ENCODE measurements at regions not wholly inside any gene's neighbourhood (a gene's known extent, or its start where the extent isn't known, plus 50 kb on each side); places are given as distances from the start of the nearest gene placed in this dataset.
"Not testable (repeated sequence)": the region's sequence is repeated elsewhere in the genome, so short reads cannot be mapped to it uniquely, and the experiment has no call there.

DNA sequence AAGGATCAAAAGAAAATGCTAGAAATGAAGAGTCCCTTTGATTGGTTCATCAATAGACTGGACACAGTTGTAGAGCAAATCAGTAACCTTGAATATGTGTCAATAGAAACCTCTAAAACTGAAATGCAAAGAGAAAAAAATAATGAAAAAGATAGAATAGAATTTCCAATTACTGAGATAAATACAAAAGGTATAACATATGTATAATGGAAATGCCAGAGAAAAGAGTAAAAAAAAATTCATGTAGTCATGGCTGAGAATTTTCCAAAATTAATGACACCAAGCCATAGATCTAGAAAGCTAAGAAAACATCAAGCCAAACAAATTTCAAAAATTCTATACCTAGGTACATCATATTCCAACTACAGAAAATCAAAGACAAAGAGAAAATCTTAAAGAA lies 62.0 kb upstream of the HGF start:
- no peak for TF ChIP-seq POLR2A (IDR thresholded peaks at IDR 0.05)
- TF ChIP-seq, protein P1, sequence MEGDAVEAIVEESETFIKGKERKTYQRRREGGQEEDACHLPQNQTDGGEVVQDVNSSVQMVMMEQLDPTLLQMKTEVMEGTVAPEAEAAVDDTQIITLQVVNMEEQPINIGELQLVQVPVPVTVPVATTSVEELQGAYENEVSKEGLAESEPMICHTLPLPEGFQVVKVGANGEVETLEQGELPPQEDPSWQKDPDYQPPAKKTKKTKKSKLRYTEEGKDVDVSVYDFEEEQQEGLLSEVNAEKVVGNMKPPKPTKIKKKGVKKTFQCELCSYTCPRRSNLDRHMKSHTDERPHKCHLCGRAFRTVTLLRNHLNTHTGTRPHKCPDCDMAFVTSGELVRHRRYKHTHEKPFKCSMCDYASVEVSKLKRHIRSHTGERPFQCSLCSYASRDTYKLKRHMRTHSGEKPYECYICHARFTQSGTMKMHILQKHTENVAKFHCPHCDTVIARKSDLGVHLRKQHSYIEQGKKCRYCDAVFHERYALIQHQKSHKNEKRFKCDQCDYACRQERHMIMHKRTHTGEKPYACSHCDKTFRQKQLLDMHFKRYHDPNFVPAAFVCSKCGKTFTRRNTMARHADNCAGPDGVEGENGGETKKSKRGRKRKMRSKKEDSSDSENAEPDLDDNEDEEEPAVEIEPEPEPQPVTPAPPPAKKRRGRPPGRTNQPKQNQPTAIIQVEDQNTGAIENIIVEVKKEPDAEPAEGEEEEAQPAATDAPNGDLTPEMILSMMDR (IDR thresholded peaks at IDR 0.05): no peak
- H3K36me3 ChIP-seq: no peaks in the 10 kb centered on the region
- H3K27me3 ChIP-seq: no peaks in the 10 kb centered on the region
- no peaks in the 10 kb centered on the region for H3K4me1 ChIP-seq
- no peak overlapping the region for H3K27ac ChIP-seq
- H3K9me3 ChIP-seq: peaks cover 0 to 2% (median 0%) of the 10 kb centered on the region in 4 donors
- H3K4me3 ChIP-seq: no peak overlapping the region
- DNase-seq: no peak

DNA sequence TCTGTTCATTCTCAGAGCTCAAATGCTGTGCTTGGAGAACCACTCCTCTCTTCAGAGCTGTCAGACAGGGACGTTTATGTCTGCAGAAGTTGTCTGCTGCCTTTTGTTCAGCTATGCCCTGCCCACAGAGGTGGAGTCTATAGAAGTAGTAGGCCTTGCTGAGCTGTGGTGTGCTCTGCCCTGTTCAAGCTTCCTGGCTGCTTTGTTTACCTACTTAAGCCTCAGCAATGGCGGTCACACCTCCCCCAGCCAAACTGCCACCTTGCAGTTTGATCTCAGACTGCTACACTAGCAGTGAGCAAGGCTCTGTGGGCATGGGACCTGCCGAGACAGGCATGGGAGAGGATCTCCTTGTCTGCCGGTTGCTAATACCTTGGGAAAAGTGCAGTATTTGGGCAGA lies 59.7 kb upstream of the HGF start:
- H3K4me3 ChIP-seq, H3K36me3 ChIP-seq, H3K27me3 ChIP-seq, H3K4me1 ChIP-seq, H3K9me3 ChIP-seq, DNase-seq, H3K27ac ChIP-seq: not testable (repeated sequence)

DNA sequence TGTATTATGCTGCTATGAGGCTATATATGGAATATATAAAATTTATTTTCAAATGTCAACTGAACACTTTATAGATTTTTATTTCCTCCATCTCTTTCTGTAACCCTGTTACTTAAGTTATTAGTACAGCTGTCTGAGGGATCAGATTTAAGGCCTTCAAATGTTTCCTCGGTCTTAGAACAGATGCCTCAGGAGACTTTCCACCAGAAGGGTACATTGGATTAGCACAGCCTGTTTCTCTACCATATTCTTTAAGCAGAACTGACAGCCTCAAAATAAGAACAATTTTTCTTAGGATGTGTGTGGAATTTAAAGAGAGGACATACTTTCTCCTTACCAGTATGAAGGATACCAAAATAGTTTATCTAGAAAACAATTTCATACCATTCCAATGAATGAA lies 53.0 kb upstream of the HGF start:
- H3K4me1 ChIP-seq: no peaks in the 10 kb centered on the region
- DNase-seq: no peak
- no peak overlapping the region for H3K27ac ChIP-seq
- H3K27me3 ChIP-seq: no peaks in the 10 kb centered on the region
- no peak for TF ChIP-seq POLR2A (IDR thresholded peaks at IDR 0.05)
- TF ChIP-seq, protein P1 (IDR thresholded peaks at IDR 0.05): no peak
- H3K36me3 ChIP-seq: no peaks in the 10 kb centered on the region
- no peak overlapping the region for H3K4me3 ChIP-seq
- no peaks in the 10 kb centered on the region for H3K9me3 ChIP-seq

DNA sequence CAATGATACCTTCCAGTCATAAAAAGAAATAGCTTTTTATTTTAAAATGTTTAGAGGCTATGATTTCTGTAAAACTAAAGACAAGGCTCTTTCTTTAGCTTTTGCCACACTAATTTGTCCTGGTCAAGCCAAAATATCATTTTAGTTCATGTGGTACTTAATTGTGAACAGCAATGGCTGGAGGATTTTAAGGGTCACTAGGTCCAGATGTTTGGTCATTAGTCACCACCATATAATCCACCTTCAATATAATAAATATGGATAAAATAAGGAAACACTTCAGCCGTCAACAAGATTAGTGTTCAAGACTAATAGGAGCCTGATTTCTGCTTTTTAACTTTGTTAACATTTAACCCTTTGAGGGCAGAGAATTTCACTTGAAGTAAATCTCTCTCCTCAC lies 50.0 kb upstream of the HGF start:
- no peaks in the 10 kb centered on the region for H3K36me3 ChIP-seq
- H3K4me3 ChIP-seq: no peak overlapping the region
- no peak overlapping the region for H3K27ac ChIP-seq
- TF ChIP-seq, protein P1 (IDR thresholded peaks at IDR 0.05): no peak
- no peak for TF ChIP-seq POLR2A (IDR thresholded peaks at IDR 0.05)
- no peaks in the 10 kb centered on the region for H3K27me3 ChIP-seq
- H3K4me1 ChIP-seq: no peaks in the 10 kb centered on the region
- H3K9me3 ChIP-seq: no peaks in the 10 kb centered on the region
- DNase-seq: no peak

Data from Peyer's patch (tissue), 4 donors.